GM18498 (cell line): ENCODE measurements at regions not wholly inside any gene's neighbourhood (a gene's known extent, or its start where the extent isn't known, plus 50 kb on each side); places are given as distances from the start of the nearest gene placed in this dataset.
"Not testable (repeated sequence)": the region's sequence is repeated elsewhere in the genome, so short reads cannot be mapped to it uniquely, and the experiment has no call there.

ENCODE experiments used
- ATAC-seq: cut with Tn5 transposase; IDR thresholded peaks from one replicate; pipeline ENCODE4 v1.9.1; 2021; ENCODE audit warnings: mild to moderate bottlenecking, moderate library complexity; ENCODE audit not compliant: unreplicated experiment

GRCh38 chr2:220786216-220786615, 785.9 kb downstream of the EPHA4 start:
- ATAC-seq = no peak

GRCh38 chr2:220787251-220787650, 784.9 kb downstream of the EPHA4 start:
- no peak for ATAC-seq

GRCh38 chr2:220789961-220790360, 782.1 kb downstream of the EPHA4 start:
- no peak for ATAC-seq

- ATAC-seq = no peak
Measured at GRCh38 chr2:220795705-220796104, 776.4 kb downstream of the EPHA4 start.

GRCh38 chr2:220811115-220811514, 761.0 kb downstream of the EPHA4 start:
- ATAC-seq = no peak

- no peak for ATAC-seq
Measured at GRCh38 chr2:220811952-220812570, 760.0 kb downstream of the EPHA4 start.

GRCh38 chr2:220814441-220814840, 757.7 kb downstream of the EPHA4 start:
- no peak for ATAC-seq

GRCh38 chr2:220815698-220816097, 756.4 kb downstream of the EPHA4 start:
- ATAC-seq = no peak

GRCh38 chr2:220821683-220822082, 750.4 kb downstream of the EPHA4 start:
- no peak for ATAC-seq

GRCh38 chr2:220823590-220823989, 748.5 kb downstream of the EPHA4 start:
- not testable (repeated sequence) for ATAC-seq

GRCh38 chr2:220833446-220833845, 738.7 kb downstream of the EPHA4 start:
- no peak for ATAC-seq

- no peak for ATAC-seq
Measured at GRCh38 chr2:220835583-220835982, 736.5 kb downstream of the EPHA4 start.

- no peak for ATAC-seq
Measured at GRCh38 chr2:220837226-220837625, 734.9 kb downstream of the EPHA4 start.

GRCh38 chr2:220842901-220843665, 729.0 kb downstream of the EPHA4 start:
- ATAC-seq = no peak

- no peak for ATAC-seq
Measured at GRCh38 chr2:220845766-220846273, 726.3 kb downstream of the EPHA4 start.

GRCh38 chr2:220847006-220847405, 725.1 kb downstream of the EPHA4 start:
- no peak for ATAC-seq

- no peak for ATAC-seq
Measured at GRCh38 chr2:220847589-220847988, 724.5 kb downstream of the EPHA4 start.

GRCh38 chr2:220849433-220849832, 722.7 kb downstream of the EPHA4 start:
- no peak for ATAC-seq

GRCh38 chr2:220850116-220850515, 722.0 kb downstream of the EPHA4 start:
- ATAC-seq = no peak

- no peak for ATAC-seq
Measured at GRCh38 chr2:220855296-220855695, 716.8 kb downstream of the EPHA4 start.

GRCh38 chr2:220856486-220856885, 715.6 kb downstream of the EPHA4 start:
- no peak for ATAC-seq

- ATAC-seq = no peak
Measured at GRCh38 chr2:220857368-220857767, 714.7 kb downstream of the EPHA4 start.
